HepG2 (cell line): ENCODE measurements at regions not wholly inside any gene's neighbourhood (a gene's known extent, or its start where the extent isn't known, plus 50 kb on each side); places are given as distances from the start of the nearest gene placed in this dataset.

Source experiments
- ATAC-seq: fragments of 200-7000 bp; cut with Tn5 transposase; 3 replicates; pipeline ENCODE4 v1.9.1; 2020; ENCODE audit warnings: mild to moderate bottlenecking, moderate library complexity
- BruUV-seq: library from RNA; stranded (reverse); fragments of 400-500 nt; replicated peaks from 2 replicates; lab custom pipeline; 2021; lab: Mats Ljungman, UMichigan
- CTCF ChIA-PET: fragments of 300-600 bp; formaldehyde crosslinking; extraction: SDS; loops from one replicate; lab custom pipeline; 2021; ENCODE audit warnings: low total read pairs, inconsistent platforms, low intra/inter-chr PET ratio; lab: Yijun Ruan, JAX
- POLR2A ChIA-PET: fragments of 350-600 bp; sonication (Branson Sonifier 250); formaldehyde crosslinking; loops from one replicate; lab custom pipeline; 2020; ENCODE audit warnings: antibody characterized with exemption, inconsistent platforms; lab: Yijun Ruan, JAX
- DNase-seq: peaks from one replicate; pipeline ENCODE4 v3.0.0-alpha.2; 2015; ENCODE audit warnings: low spot score
- FAIRE-seq: peaks from 3 replicates; lab custom pipeline; 2011; peaks lifted over from hg19 to GRCh38; lab: Jason Lieb, UNC
- H2AFZ ChIP-seq: one replicate; pipeline ENCODE4 v1.6.1; 2011; ENCODE audit warnings: low read length, inconsistent platforms
- H3K27ac ChIP-seq: fragments of 300-600 bp; 3 replicates; pipeline ENCODE4 v1.8.0; 2011; ENCODE audit warnings: mixed run types, mild to moderate bottlenecking, mixed read lengths, low read length, inconsistent platforms; ENCODE audit not compliant: insufficient read depth; ENCODE audit errors: extremely low read length
- H3K27me3 ChIP-seq, 2 experiments: fragments of 200-600 bp in 1 of 2; 2 replicates in 1 of 2; 3 replicates in 1 of 2; pipeline versions ENCODE4 v1.6.0 to v1.8.0; 2011; ENCODE audit warnings: low read length in 2 of 2, mild to moderate bottlenecking in 2 of 2, moderate library complexity in 2 of 2, inconsistent platforms in 1 of 2; ENCODE audit not compliant: insufficient read depth in 2 of 2, control insufficient read depth in 1 of 2
- H3K36me3 ChIP-seq, 2 experiments: fragments of 200-600 bp in 1 of 2; replicated peaks in 1 of 2; 2 replicates in 1 of 2; 3 replicates in 1 of 2; pipeline versions ENCODE4 v1.5.1 to v1.8.0; 2011; ENCODE audit warnings: low read length in 2 of 2, inconsistent platforms in 1 of 2; ENCODE audit not compliant: insufficient read depth in 2 of 2, control insufficient read depth in 1 of 2
- H3K4me1 ChIP-seq: 2 replicates; pipeline ENCODE4 v1.5.1; 2012; ENCODE audit warnings: low read length, inconsistent platforms; ENCODE audit not compliant: insufficient read depth
- H3K4me2 ChIP-seq: 2 replicates; pipeline ENCODE4 v1.6.0; 2011; ENCODE audit warnings: low read depth, low read length, inconsistent platforms
- H3K4me3 ChIP-seq, 3 experiments: fragments of 200-600 bp in 1 of 3; sonication (generic), shearing (Covaris generic) in 1 of 3; replicated peaks in 1 of 3; 2 replicates each; pipeline ENCODE4 v1.5.1; 2011 to 2016; ENCODE audit warnings: low read length in 3 of 3, inconsistent platforms in 2 of 3, low read depth in 2 of 3, mild to moderate bottlenecking in 2 of 3, control low read depth in 1 of 3, mixed read lengths in 1 of 3; ENCODE audit not compliant: insufficient read depth in 1 of 3
- H3K79me2 ChIP-seq: one replicate; pipeline ENCODE4 v1.6.1; 2011; ENCODE audit warnings: low read length, inconsistent platforms; ENCODE audit not compliant: insufficient read depth
- H3K9ac ChIP-seq: 2 replicates; pipeline ENCODE4 v1.6.0; 2011; ENCODE audit warnings: mild to moderate bottlenecking, low read depth, low read length, inconsistent platforms; ENCODE audit not compliant: insufficient read depth
- H3K9me3 ChIP-seq: 2 replicates; pipeline ENCODE4 v1.5.1; 2012; ENCODE audit warnings: mild to moderate bottlenecking, low read length
- H4K20me1 ChIP-seq: 2 replicates; pipeline ENCODE4 v1.6.0; 2011; ENCODE audit warnings: inconsistent platforms, mild to moderate bottlenecking, low read length, moderate library complexity; ENCODE audit not compliant: insufficient read depth
- ASH2L ChIP-seq: fragments of 300-600, 200-600 bp; sonication (generic); IDR thresholded peaks from 2 replicates; pipeline ENCODE4 v1.7.0; 2017; ENCODE audit warnings: low read depth, mild to moderate bottlenecking, moderate library complexity, mixed read lengths, low read length; ENCODE audit not compliant: insufficient read length
- HNRNPLL ChIP-seq: fragments of 200-400 bp; formaldehyde crosslinking; IDR thresholded peaks from 2 replicates; pipeline ENCODE4 v1.6.1; 2017; ENCODE audit warnings: mild to moderate bottlenecking, low read depth, low read length; ENCODE audit not compliant: poor library complexity, severe bottlenecking
- KLF9 ChIP-seq: IDR thresholded peaks from 2 replicates; pipeline ENCODE4 v1.6.1; 2016; ENCODE audit warnings: low read depth
- MIXL1 ChIP-seq: IDR thresholded peaks from 2 replicates; pipeline ENCODE4 v1.6.1; 2016
- NBN ChIP-seq: fragments of 450-650 bp; conservative IDR thresholded peaks from 2 replicates; pipeline ENCODE4 v1.6.1; 2017
- NFE2 ChIP-seq: sonication (generic); formaldehyde crosslinking; IDR thresholded peaks from 2 replicates; pipeline ENCODE4 v1.4.0; 2020; ENCODE audit warnings: missing genetic modification reagents
- NR2F2 ChIP-seq: IDR thresholded peaks from 2 replicates; pipeline ENCODE4 v1.6.1; 2012; ENCODE audit warnings: low read depth, inconsistent platforms, borderline replicate concordance
- SPEN ChIP-seq: sonication (generic); formaldehyde crosslinking; IDR thresholded peaks from 2 replicates; pipeline ENCODE4 v1.5.1; 2020; ENCODE audit warnings: low read depth, mild to moderate bottlenecking, missing genetic modification reagents
- XRCC5 ChIP-seq: fragments of 200-400 bp; formaldehyde crosslinking; optimal IDR thresholded peaks from 2 replicates; pipeline ENCODE3; 2017; ENCODE audit warnings: mild to moderate bottlenecking, low read length
- ZNF3 ChIP-seq: IDR thresholded peaks from 2 replicates; pipeline ENCODE4 v1.7.0; 2017; ENCODE audit warnings: inconsistent platforms
- ZNF484 ChIP-seq: sonication (generic); formaldehyde crosslinking; IDR thresholded peaks from 2 replicates; pipeline ENCODE4 v1.5.1; 2020; ENCODE audit warnings: mild to moderate bottlenecking, low read depth, missing genetic modification reagents, borderline replicate concordance
- ZNF660 ChIP-seq: sonication (generic); formaldehyde crosslinking; IDR thresholded peaks from 2 replicates; pipeline ENCODE4 v1.5.1; 2020; ENCODE audit warnings: mild to moderate bottlenecking, low read depth, missing genetic modification reagents, borderline replicate concordance
- ZNF678 ChIP-seq: sonication (generic); formaldehyde crosslinking; IDR thresholded peaks from 2 replicates; pipeline ENCODE4 v1.4.0; 2020; ENCODE audit warnings: mild to moderate bottlenecking, missing genetic modification reagents
- ZNF709 ChIP-seq: sonication (generic); formaldehyde crosslinking; IDR thresholded peaks from 2 replicates; pipeline ENCODE4 v1.5.0; 2020; ENCODE audit warnings: mild to moderate bottlenecking, missing genetic modification reagents
- ZNF879 ChIP-seq: sonication (generic); formaldehyde crosslinking; IDR thresholded peaks from 2 replicates; pipeline ENCODE4 v1.8.1; 2023; ENCODE audit warnings: missing genetic modification reagents
- ZSCAN29 ChIP-seq: sonication (generic); formaldehyde crosslinking; conservative IDR thresholded peaks from 2 replicates; pipeline ENCODE4 v1.4.0; 2020; ENCODE audit warnings: mild to moderate bottlenecking, missing genetic modification reagents
- ZXDC ChIP-seq: sonication (generic); formaldehyde crosslinking; IDR thresholded peaks from 2 replicates; pipeline ENCODE4 v1.5.0; 2020; ENCODE audit warnings: mild to moderate bottlenecking, missing genetic modification reagents
- WGBS: methylation state at CpG from one replicate; pipeline ENCODE4 v1.1.6; 2017; ENCODE audit warnings: low lambda C conversion rate; 5-methylcytosine and 5-hydroxymethylcytosine counted together
- in situ Hi-C: cut with HindIII; loops from 2 replicates; pipeline ENCODE4 v1.10.0; 2017; ENCODE audit warnings: low pct_unique_long_range_greater_than_20kb; ENCODE audit not compliant: extremely low pct_ligation_motif_present
- intact Hi-C: fragments of 100-400 bp; cut with micrococcal nuclease; formaldehyde crosslinking; loops from one replicate; pipeline ENCODE4 v1.10.0; 2022; ENCODE audit not compliant: unreplicated experiment

GRCh38 chr3:35484929-35485530 is 154.3 kb upstream of the ARPP21 start (continued):
- no peak for TF ChIP-seq ZXDC (CRISPR knock-in tag)

GRCh38 chr3:35486295-35486694 is 153.0 kb upstream of the ARPP21 start:
- POLR2A ChIA-PET = no interaction called here
- whole genome bisulfite sequencing = 4% methylated on average over 1 of the region's 1 CpG

GRCh38 chr3:35487376-35487775 is 151.9 kb upstream of the ARPP21 start:
- H3K27me3 ChIP-seq = no peaks in the 10 kb centered on the region
- H3K4me1 ChIP-seq = no peaks in the 10 kb centered on the region
- H4K20me1 ChIP-seq = no peaks in the 10 kb centered on the region
- intact Hi-C loops (no loop called here), in situ Hi-C loops (no loop called here)
- ChIA-PET POLR2A (no interaction called here), CTCF (no interaction called here)
- no peak overlapping the region for H3K4me2 ChIP-seq
- no peak overlapping the region for H3K9ac ChIP-seq
- no peak overlapping the region for H3K4me3 ChIP-seq
- no peaks in the 10 kb centered on the region for H3K36me3 ChIP-seq
- no peaks in the 10 kb centered on the region for H3K9me3 ChIP-seq
- FAIRE-seq = no peak
- H2AFZ ChIP-seq = no peak overlapping the region
- DNase-seq = no peak
- ATAC-seq = no peak
- WGBS = 0% methylated on average over 2 of the region's 2 CpGs
- H3K27ac ChIP-seq = no peak overlapping the region
- H3K79me2 ChIP-seq = no peaks in the 10 kb centered on the region
- no TSS peak for BruUV-seq
- TF ChIP-seq ZNF678 (CRISPR knock-in tag) (no peak), NFE2 (CRISPR knock-in tag) (no peak), SPEN (CRISPR knock-in tag) (no peak), XRCC5 (no peak), ZNF484 (no peak), ZSCAN29 (CRISPR knock-in tag) (no peak), KLF9 (CRISPR knock-in tag) (no peak), ZNF709 (no peak), ZNF3 (CRISPR knock-in tag) (no peak), NR2F2 (no peak), HNRNPLL (no peak)

More at GRCh38 chr3:35486295-35486694, 153.0 kb upstream of the ARPP21 start:
- DNase-seq = peak; percentile 2
- CTCF ChIA-PET = no interaction called here
- Histone ChIP-seq H3K27me3 (no peaks in the 10 kb centered on the region), H3K36me3 (no peaks in the 10 kb centered on the region), H3K9ac (no peak overlapping the region), H4K20me1 (no peaks in the 10 kb centered on the region), H3K27ac (no peak overlapping the region), H3K79me2 (no peaks in the 10 kb centered on the region), H3K4me2 (no peak overlapping the region), H3K4me1 (no peaks in the 10 kb centered on the region), H3K4me3 (no peak overlapping the region), H3K9me3 (no peaks in the 10 kb centered on the region), H2AFZ (no peak overlapping the region)
- intact Hi-C loops (no loop called here), in situ Hi-C loops (no loop called here)
- no TSS peak for BruUV-seq
- TF ChIP-seq ASH2L = no peak
- TF ChIP-seq MIXL1 (CRISPR knock-in tag) = no peak
- no peak for TF ChIP-seq ZNF879 (CRISPR knock-in tag)
- no peak for TF ChIP-seq NBN
- TF ChIP-seq ZNF660 (CRISPR knock-in tag) = no peak
- no peak for FAIRE-seq
- no peak for ATAC-seq
